ENCODE measurements at regions not wholly inside any gene's neighbourhood (a gene's known extent, or its start where the extent isn't known, plus 50 kb on each side); places are given as distances from the start of the nearest gene placed in this dataset.

DNA sequence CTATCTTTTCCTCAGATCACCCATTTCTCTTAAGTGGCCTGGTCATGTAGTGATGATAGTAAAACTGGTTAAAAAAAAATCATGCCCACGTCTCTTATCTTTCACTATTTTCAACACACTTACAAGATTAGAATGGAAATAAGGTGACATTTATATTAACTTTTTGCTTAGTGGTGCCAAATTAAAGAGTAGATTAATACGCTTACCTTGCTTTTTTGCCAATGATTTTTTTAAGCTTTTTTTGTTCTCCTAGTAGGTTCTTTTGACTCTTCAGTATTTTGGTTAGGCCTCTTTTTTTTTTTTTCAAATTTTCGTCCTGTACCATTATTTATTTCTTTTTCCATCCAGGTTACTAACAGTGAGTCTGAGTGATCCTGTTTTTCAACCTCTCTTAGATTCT is 147.9 kb downstream of the PTCSC3 start:
- no peak for DNase-seq (ENCODE audit: low spot score)

DNA sequence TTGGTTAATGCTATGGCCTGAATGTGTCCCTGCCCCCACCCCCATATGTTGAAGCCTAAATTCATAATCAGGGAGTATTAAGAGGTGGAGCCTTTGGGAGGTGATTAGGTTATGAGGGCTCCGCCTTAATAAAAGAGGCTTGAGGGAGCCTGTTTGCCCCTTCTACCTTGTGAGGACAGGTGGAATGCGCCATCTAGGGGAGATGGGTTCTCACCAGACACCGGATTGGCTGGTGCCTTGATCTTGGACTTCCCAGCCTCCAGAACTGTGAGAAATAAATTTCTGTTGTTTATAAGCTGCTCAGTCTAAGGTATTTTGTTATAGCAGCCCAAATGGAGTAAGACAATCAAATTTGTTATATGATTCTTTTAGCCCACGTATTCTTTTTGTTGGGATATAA is 148.3 kb downstream of the PTCSC3 start:
- DNase-seq (ENCODE audit: low spot score), result no peak

DNA sequence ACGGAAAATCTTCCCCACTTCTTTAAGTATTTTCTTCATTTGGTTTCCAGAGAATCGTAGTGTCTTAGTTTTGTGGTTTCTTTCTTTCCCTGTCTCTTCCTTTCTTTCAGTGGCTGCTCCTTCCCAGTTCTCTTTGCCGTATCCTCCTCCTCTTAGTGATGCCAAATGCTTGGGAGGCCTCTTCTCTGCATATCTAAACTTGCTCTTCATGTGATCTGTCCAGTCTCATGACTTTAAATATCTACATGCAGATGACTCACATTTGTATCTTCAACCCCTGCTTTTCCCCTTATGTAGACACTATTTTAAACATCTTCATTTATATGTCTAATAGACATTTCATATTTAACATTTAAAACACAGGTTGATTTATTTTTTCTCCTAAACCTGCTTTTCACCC is 149.2 kb downstream of the PTCSC3 start:
- DNase-seq (ENCODE audit: low spot score), result no peak

DNA sequence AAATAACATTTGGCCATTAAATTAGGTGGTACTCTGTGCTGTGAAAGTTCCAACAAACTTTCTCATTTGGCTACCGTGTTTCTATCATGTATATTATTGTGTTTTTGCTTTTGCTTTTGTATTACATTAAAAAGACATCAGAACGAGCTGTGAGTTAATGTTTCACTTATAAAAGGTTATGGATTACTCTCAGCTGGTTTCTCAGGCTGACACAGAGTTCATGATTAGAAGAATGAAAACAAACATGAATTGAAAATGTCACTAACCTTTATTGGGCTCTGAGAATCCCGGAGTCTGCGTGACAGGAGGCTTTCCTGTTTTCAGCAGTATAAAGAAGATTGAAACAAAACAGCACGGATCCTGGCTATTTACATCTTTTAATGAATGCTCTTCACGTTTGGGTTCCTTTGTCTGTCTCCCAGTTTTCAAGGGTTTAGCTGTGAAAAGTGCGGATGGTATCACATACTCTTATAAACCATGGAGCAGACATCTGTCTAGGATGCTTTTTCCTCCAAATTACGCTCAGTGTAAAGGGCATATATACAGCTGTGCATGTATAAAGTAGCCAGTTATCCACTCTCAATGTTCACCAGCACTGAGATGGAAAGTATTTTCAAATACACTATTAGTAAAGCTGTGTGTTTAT is 153.6 kb downstream of the PTCSC3 start:
- no peak for DNase-seq (ENCODE audit: low spot score)

- DNase-seq (ENCODE audit: low spot score), result no peak
These were observed 154.8 kb downstream of the PTCSC3 start for GRCh38 chr14:36021591-36022320.

DNA sequence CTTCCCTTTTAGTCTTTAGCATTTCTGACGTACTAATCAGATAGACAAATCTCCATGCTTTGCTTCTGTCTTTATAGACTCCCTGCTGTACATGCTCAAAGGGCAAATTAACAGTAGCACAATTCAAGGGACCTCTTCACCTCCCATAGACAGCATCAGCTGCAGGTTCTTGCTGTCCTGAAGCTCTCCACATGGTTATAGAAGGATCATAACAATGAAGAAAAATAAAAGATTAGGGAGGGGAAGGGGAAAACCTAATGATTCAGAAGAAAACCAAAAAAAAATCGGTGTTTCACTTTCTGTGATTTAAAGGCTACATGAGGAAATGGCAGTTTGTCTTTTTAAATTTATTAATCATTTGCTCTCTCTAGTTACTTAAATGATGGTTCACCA is 155.5 kb downstream of the PTCSC3 start:
- DNase-seq (ENCODE audit: low spot score), result no peak

DNA sequence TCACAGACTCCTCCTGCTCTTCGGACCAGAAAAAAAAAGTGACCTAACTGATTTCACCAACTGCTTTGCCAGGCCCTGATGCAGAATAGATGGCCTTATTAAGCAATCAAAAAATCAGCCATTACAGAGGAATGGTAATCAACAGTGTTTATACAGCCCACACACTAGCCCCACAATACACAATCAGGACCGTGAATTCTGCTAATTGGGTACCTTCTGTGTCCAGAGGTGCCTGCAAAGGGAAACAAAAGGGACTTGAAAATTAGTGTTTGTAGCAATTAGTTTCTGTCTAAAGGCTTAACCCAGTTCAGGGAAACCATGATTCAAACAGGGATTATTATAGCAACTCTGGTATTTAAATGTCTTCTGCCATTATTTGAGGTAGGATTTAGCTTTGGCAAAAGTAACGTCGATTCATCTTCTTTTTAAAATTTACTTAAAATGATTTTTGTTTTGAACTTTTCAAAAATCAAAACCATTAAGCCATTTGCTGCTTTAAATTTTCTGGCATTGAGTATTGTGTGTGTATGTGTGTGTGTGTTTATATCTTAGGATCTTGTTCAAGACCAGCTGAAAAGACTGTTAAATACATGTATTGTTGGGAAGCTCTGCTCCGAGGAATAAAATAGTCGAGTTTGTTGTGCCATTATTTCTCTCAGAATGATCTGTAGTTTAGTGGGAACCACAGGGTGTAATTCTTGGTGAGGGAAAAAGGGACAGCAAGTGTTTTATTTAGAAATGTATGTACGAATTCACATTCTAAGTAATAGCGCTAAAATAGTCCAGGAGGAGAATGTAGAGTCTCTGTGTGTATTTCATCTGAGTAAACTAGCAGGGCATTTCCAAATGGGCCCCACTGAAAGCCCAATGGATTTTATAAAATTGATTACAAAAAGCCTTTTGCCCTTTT is 156.1 kb downstream of the PTCSC3 start:
- DNase-seq (ENCODE audit: low spot score), result no peak

- DNase-seq (ENCODE audit: low spot score), result no peak
These were observed 157.4 kb downstream of the PTCSC3 start for GRCh38 chr14:36019126-36019525.

DNA sequence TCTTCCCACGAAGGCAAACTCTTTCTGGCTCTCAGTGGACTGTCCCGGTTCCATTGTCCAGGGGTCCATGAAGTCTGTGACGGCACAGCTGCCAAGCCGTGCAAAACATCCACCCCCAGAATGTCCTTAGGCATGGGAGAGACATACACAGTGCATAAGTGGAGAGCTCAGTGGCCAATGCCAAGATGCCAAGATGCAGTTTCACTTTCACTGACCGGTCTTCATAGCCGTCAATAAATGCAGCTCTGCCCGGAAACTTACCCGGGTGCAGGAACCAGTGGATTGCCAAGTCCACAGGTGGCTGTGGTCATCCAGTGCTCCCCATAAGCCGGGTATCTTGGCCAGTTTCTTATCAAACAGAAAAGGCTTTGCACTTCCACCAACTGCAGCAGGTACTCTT is 162.3 kb downstream of the PTCSC3 start:
- no peak for DNase-seq (ENCODE audit: low spot score)

DNA sequence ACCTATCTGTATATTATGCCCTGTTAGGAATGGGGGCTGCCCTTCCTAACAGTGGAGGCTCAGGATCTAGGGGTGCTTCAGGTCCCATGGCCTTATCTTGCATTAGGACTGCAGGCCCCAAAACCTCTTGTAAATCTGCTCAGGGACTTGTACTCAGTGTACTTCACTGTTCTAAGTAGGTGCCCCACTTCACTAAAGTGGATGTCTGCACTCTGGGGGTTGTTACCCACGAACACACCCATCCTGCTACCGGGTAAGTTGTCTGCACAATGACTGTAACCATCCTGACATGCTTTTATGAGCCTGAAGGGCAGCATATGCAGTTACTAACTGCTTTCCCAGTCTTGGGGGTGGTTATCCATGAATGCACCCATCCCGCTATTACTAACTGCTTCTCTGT is 163.0 kb downstream of the PTCSC3 start:
- no peak for DNase-seq (ENCODE audit: low spot score)

GRCh38 chr14:36012621-36013020 is 163.9 kb downstream of the PTCSC3 start:
- DNase-seq (ENCODE audit: low spot score), result no peak

DNA sequence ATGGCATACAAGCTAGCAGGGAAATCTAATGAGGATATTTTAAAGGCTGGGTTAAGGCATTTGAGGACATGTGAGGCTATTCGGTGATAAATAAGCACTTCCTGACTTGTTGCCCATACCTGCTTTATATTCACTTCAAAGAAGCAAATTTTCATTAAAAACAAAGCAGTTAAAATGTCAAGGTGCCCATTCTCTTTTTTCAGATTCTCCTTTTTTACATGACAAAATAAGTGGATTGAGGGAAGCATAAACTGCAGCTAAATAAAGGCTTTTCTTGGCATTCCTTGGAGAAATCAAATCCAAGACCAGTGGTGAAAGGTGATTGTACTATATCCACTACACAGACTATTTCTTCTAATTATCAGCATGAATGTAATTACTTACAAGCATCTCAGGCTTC is 166.9 kb downstream of the PTCSC3 start:
- no peak for DNase-seq (ENCODE audit: low spot score)

DNA sequence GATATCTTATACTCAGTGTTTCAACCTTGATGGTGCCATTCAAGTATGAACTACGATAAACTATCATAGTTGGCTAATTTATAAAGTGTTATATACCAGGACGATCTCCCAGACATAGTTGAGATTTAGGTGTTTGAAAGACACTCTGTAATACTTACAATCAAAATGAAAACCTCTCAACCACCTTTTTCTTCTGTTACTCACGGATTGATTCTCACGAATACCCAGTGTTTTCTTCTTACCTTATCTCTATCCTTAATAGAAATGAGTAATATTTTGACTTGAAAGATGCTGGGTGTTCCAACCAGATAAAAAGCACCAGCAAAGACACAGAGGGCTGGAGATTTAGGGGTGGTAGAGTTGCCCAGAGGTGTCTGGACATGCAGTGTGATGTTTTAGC is 169.9 kb downstream of the PTCSC3 start:
- no peak for DNase-seq (ENCODE audit: low spot score)

DNA sequence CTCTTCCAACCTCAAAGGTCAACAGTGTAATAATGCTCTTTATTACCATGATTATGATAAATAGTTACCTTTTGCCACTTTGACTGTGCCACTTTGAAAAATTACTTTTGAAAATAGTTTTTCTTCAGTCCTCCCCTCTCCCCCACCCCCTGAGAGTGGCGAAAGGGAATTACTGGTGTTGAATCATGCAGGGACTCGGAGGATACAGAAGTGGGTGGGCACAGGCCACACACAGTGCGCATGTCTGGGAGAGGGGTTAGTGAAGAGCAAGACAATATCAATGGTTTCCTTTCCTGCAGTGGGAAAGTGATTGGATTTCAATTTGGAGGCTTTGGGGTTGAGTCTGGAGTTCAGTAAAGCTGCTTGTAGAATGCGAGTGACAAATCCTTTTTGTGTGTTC is 170.9 kb downstream of the PTCSC3 start:
- no peak for DNase-seq (ENCODE audit: low spot score)

GRCh38 chr14:36001936-36002335 is 174.6 kb downstream of the PTCSC3 start:
- no peak for DNase-seq (ENCODE audit: low spot score)

GRCh38 chr14:35999294-35999693 is 173.2 kb downstream of the BRMS1L start:
- no peak for DNase-seq (ENCODE audit: low spot score)

DNA sequence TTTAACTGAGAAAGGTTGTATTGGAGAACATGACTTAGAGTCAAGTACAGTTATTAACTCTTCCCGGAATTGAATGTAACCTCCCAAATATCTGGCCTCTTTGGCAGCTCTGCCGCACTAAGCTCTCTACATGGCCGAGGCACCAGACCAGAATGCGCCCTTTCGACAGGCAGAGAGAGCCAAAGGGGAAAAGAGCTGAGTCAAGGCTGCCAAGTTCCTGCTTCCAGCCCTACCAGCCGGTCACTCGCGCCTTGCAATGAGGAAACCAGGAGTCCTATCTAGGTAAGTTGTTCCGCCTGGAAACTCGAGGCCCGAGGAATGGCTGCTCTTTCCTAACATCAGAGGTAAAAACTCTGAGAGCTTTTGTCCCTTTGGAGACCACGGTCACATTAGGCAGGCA is 172.2 kb downstream of the BRMS1L start:
- no peak for DNase-seq (ENCODE audit: low spot score)

DNA sequence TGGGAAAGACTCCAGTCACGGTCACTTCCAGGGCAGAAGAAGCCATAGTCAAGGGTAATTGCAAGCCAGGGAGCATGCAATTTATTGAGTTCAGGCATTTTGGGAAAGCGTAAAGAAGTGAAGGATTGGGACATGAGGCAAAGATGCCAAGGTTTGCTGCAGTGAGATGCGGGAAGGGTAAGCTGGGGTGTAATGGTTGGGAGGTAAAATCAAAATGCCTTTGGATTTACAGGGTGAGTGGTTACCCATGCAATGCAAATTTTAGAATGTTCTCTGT is 167.5 kb downstream of the BRMS1L start:
- no peak for DNase-seq (ENCODE audit: low spot score)

- DNase-seq (ENCODE audit: low spot score), result no peak
These were observed 166.9 kb downstream of the BRMS1L start for GRCh38 chr14:35992816-35993683.

DNA sequence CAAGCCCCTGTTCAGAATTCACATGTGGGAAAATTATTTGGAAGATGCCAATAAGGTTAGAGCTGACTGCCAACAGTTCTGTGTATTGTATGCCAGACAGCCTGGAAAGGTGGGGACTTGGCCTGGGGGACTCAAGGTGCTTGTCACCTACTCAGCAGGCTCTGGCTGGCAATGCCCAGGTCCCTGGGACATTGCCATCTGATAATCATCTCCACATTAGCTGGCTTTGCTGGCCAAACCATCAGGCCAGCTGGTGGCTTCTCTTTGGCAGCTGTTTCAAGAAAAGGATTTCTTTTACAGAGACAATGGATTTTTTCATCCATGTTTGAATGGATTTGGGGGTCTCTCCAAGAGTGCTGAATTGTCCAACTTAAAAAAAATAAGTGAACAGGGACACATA is 165.2 kb downstream of the BRMS1L start:
- no peak for DNase-seq (ENCODE audit: low spot score)

- no peak for DNase-seq (ENCODE audit: low spot score)
These were observed 163.6 kb downstream of the BRMS1L start for GRCh38 chr14:35989736-35990135.
